ENCODE measurements at regions not wholly inside any gene's neighbourhood (a gene's known extent, or its start where the extent isn't known, plus 50 kb on each side); places are given as distances from the start of the nearest gene placed in this dataset.

DNA sequence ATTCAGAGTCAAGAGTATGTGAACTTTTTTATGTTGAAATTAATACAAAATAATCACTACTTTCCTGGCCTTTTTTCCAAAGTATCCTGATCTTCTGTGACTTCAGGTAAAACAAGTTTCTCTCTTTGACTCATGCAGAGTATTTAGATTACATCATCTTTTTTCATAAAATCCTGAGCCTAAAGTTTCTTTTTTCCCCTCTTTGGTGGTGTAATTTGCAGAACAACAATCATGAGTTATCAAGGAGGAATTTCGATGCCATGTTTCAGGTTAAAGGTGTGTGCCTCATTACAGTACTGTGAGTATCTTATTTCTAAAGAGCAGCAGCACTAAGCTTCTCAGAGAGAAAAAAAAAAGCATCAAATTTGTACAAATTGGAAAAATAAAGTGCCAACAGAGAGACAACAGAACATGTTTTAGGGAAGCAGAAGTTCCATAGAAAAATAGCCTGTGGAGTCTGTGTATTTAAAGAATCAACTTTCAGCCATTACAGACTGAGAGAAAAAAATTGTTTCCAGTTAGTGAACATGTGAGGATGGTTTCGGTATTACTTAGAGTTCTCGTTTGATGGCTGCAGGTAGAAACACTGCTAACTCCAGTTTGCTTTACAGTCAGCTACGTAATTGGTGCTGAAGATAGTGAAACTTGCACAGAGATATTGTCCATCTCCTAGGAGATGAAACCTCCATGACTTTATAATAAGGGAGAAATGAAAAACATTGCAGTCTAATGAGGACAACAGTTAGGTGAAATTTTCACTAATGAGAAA, 78.1 kb upstream of the PCDH9 start:
- Histone ChIP-seq H4K20me1 (replicated peaks; ENCODE audit: control insufficient read depth, insufficient read depth, low read length) (no peaks in the 10 kb centered on the region), H3K4me3 (no peak overlapping the region), H3K9me3 (replicated peaks; ENCODE audit: control insufficient read depth, insufficient read depth, low read depth, low read length) (no peaks in the 10 kb centered on the region), H3K9ac (ENCODE audit: insufficient read depth in 1 of 2, low read depth in 2 of 2, low read length in 2 of 2) (no peak overlapping the region), H3K27me3 (ENCODE audit: control insufficient read depth in 2 of 2, insufficient read depth in 2 of 2, low read length in 2 of 2) (no peaks in the 10 kb centered on the region), H2AFZ (ENCODE audit: low read depth, low read length) (no peak overlapping the region), H3K9me1 (ENCODE audit: control insufficient read depth, insufficient read depth, low read length) (no peaks in the 10 kb centered on the region), H3K27ac (ENCODE audit: extremely low read depth, low read depth, low read length) (no peak overlapping the region), H3K4me2 (ENCODE audit: insufficient read depth, low read length) (no peak overlapping the region), H3K4me1 (replicated peaks in 1 of 2; ENCODE audit: control insufficient read depth in 2 of 2, insufficient read depth in 2 of 2, low read length in 2 of 2) (no peaks in the 10 kb centered on the region), H3K79me2 (ENCODE audit: control insufficient read depth, insufficient read depth, low read length) (no peaks in the 10 kb centered on the region), H3K36me3 (ENCODE audit: control insufficient read depth, insufficient read depth, low read length) (no peaks in the 10 kb centered on the region)
- DNase-seq (ENCODE audit: extremely low read depth in 1 of 4, low spot score in 3 of 4) (no peak), FAIRE-seq (no peak), ATAC-seq (no peak)
- in situ Hi-C loops (cut with MboI) (no loop called here), intact Hi-C loops (cut with micrococcal nuclease) (no loop called here)
- 0% methylated on average over 4 of the region's 4 CpGs for WGBS (ENCODE audit: insufficient coverage, low coverage, missing lambda C conversion rate)
- TF ChIP-seq MED1 (CRISPR knock-in tag; IDR thresholded peaks at IDR 0.05; ENCODE audit: borderline replicate concordance) (no peak), FOS (IDR thresholded peaks at IDR 0.05; ENCODE audit: extremely low read depth, insufficient read length) (no peak), PHF8 (IDR thresholded peaks at IDR 0.05; ENCODE audit: borderline replicate concordance, low read length) (no peak)
- BruUV-seq (replicated peaks) = no TSS peak
- ChIA-PET CTCF (ENCODE audit: low intra/inter-chr PET ratio) (no interaction called here), POLR2A (no interaction called here)

DNA sequence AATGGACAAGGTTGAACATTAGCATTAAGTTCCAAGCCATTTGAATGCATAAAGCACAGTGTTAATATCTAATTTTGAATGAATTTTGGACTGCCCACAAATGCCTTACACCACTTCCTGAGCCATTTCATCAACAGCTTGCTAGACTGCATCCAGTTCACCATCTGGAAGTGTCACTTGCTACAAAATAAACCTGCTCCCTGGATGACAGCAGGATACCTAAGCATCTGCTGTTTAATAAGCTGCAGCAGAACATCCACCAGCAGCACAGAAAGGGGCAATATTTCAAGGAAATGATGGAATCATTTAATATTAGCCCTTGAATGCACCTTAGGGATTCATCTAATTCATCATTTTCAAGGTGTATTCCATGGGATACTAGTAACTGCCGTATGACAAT, 76.6 kb upstream of the PCDH9 start:
- Histone ChIP-seq H3K9ac (ENCODE audit: insufficient read depth in 1 of 2, low read depth in 2 of 2, low read length in 2 of 2) (no peak overlapping the region), H3K9me3 (replicated peaks; ENCODE audit: control insufficient read depth, insufficient read depth, low read depth, low read length) (no peaks in the 10 kb centered on the region), H3K36me3 (ENCODE audit: control insufficient read depth, insufficient read depth, low read length) (no peaks in the 10 kb centered on the region), H3K27me3 (ENCODE audit: control insufficient read depth in 2 of 2, insufficient read depth in 2 of 2, low read length in 2 of 2) (no peaks in the 10 kb centered on the region), H3K4me1 (replicated peaks in 1 of 2; ENCODE audit: control insufficient read depth in 2 of 2, insufficient read depth in 2 of 2, low read length in 2 of 2) (no peaks in the 10 kb centered on the region), H2AFZ (ENCODE audit: low read depth, low read length) (no peak overlapping the region), H3K79me2 (ENCODE audit: control insufficient read depth, insufficient read depth, low read length) (no peaks in the 10 kb centered on the region), H3K9me1 (ENCODE audit: control insufficient read depth, insufficient read depth, low read length) (no peaks in the 10 kb centered on the region), H3K4me3 (no peak overlapping the region), H3K27ac (ENCODE audit: extremely low read depth, low read depth, low read length) (no peak overlapping the region), H4K20me1 (replicated peaks; ENCODE audit: control insufficient read depth, insufficient read depth, low read length) (no peaks in the 10 kb centered on the region), H3K4me2 (ENCODE audit: insufficient read depth, low read length) (no peak overlapping the region)
- 17% methylated on average over 1 of the region's 1 CpG for WGBS (ENCODE audit: insufficient coverage, low coverage, missing lambda C conversion rate)
- ChIA-PET CTCF (ENCODE audit: low intra/inter-chr PET ratio) (no interaction called here), POLR2A (no interaction called here)
- DNase-seq (ENCODE audit: extremely low read depth in 1 of 4, low spot score in 3 of 4) (no peak), FAIRE-seq (no peak), ATAC-seq (no peak)
- BruUV-seq (replicated peaks) = no TSS peak
- TF ChIP-seq CEBPB (tag; IDR thresholded peaks at IDR 0.05) = no peak
- TF ChIP-seq BRF1 (IDR thresholded peaks at IDR 0.05; ENCODE audit: borderline replicate concordance, extremely low read depth, insufficient read length) = no peak
- no peak for TF ChIP-seq IFI16 (CRISPR knock-in tag; IDR thresholded peaks at IDR 0.05)
- TF ChIP-seq, protein P1, sequence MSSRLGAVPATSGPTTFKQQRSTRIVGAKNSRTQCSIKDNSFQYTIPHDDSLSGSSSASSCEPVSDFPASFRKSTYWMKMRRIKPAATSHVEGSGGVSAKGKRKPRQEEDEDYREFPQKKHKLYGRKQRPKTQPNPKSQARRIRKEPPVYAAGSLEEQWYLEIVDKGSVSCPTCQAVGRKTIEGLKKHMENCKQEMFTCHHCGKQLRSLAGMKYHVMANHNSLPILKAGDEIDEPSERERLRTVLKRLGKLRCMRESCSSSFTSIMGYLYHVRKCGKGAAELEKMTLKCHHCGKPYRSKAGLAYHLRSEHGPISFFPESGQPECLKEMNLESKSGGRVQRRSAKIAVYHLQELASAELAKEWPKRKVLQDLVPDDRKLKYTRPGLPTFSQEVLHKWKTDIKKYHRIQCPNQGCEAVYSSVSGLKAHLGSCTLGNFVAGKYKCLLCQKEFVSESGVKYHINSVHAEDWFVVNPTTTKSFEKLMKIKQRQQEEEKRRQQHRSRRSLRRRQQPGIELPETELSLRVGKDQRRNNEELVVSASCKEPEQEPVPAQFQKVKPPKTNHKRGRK (tag; IDR thresholded peaks at IDR 0.05) = no peak
- TF ChIP-seq CSDE1 (IDR thresholded peaks at IDR 0.05) = no peak
- TF ChIP-seq ZNF780A (CRISPR knock-in tag; IDR thresholded peaks at IDR 0.05) = no peak
- TF ChIP-seq, protein P2, sequence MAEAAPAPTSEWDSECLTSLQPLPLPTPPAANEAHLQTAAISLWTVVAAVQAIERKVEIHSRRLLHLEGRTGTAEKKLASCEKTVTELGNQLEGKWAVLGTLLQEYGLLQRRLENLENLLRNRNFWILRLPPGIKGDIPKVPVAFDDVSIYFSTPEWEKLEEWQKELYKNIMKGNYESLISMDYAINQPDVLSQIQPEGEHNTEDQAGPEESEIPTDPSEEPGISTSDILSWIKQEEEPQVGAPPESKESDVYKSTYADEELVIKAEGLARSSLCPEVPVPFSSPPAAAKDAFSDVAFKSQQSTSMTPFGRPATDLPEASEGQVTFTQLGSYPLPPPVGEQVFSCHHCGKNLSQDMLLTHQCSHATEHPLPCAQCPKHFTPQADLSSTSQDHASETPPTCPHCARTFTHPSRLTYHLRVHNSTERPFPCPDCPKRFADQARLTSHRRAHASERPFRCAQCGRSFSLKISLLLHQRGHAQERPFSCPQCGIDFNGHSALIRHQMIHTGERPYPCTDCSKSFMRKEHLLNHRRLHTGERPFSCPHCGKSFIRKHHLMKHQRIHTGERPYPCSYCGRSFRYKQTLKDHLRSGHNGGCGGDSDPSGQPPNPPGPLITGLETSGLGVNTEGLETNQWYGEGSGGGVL (CRISPR knock-in tag; IDR thresholded peaks at IDR 0.05) = no peak
- TF ChIP-seq JUNB (CRISPR knock-in tag; conservative IDR thresholded peaks at IDR 0.05) = no peak
- intact Hi-C loops (cut with micrococcal nuclease) (no loop called here), in situ Hi-C loops (cut with MboI) (no loop called here)

Data from K562 (cell line).